HG03432 (cell line): ENCODE measurements at regions not wholly inside any gene's neighbourhood (a gene's known extent, or its start where the extent isn't known, plus 50 kb on each side); places are given as distances from the start of the nearest gene placed in this dataset.
"Not testable (repeated sequence)": the region's sequence is repeated elsewhere in the genome, so short reads cannot be mapped to it uniquely, and the experiment has no call there.

Experiments
- ATAC-seq: cut with Tn5 transposase; IDR thresholded peaks from one replicate; pipeline ENCODE4 v1.9.1; 2021; ENCODE audit warnings: mild to moderate bottlenecking, moderate library complexity; ENCODE audit not compliant: unreplicated experiment

- ATAC-seq: not testable (repeated sequence)
These were observed 304.6 kb downstream of the UBE2NL start for GRCh38 chrX:144188489-144188888.

GRCh38 chrX:144197057-144197456 lies 313.2 kb downstream of the UBE2NL start:
- not testable (repeated sequence) for ATAC-seq

- not testable (repeated sequence) for ATAC-seq
These were observed 318.9 kb downstream of the UBE2NL start for GRCh38 chrX:144202726-144203125.

GRCh38 chrX:144208360-144209024 lies 324.6 kb downstream of the UBE2NL start:
- not testable (repeated sequence) for ATAC-seq

GRCh38 chrX:144214651-144215050 lies 330.8 kb downstream of the UBE2NL start:
- ATAC-seq: no peak

GRCh38 chrX:144219035-144219434 lies 335.2 kb downstream of the UBE2NL start:
- no peak for ATAC-seq

- ATAC-seq: not testable (repeated sequence)
These were observed 347.4 kb downstream of the UBE2NL start for GRCh38 chrX:144231116-144231785.

GRCh38 chrX:144253356-144253755 lies 369.5 kb downstream of the UBE2NL start:
- ATAC-seq: no peak

- no peak for ATAC-seq
These were observed 375.2 kb downstream of the UBE2NL start for GRCh38 chrX:144259054-144259453.

- ATAC-seq: no peak
These were observed 381.8 kb downstream of the UBE2NL start for GRCh38 chrX:144265641-144266040.

GRCh38 chrX:144275367-144275766 lies 391.5 kb downstream of the UBE2NL start:
- ATAC-seq: no peak

GRCh38 chrX:144275843-144276242 lies 392.0 kb downstream of the UBE2NL start:
- no peak for ATAC-seq

- ATAC-seq: no peak
These were observed 409.4 kb downstream of the UBE2NL start for GRCh38 chrX:144293229-144293628.

GRCh38 chrX:144295921-144296320 lies 412.1 kb downstream of the UBE2NL start:
- no peak for ATAC-seq

- ATAC-seq: no peak
These were observed 413.4 kb downstream of the UBE2NL start for GRCh38 chrX:144297221-144297620.

GRCh38 chrX:144327495-144327894 lies 443.6 kb downstream of the UBE2NL start:
- ATAC-seq: no peak

- ATAC-seq: no peak
These were observed 449.6 kb downstream of the UBE2NL start for GRCh38 chrX:144333429-144333828.

- no peak for ATAC-seq
These were observed 450.7 kb downstream of the UBE2NL start for GRCh38 chrX:144334577-144334976.

GRCh38 chrX:144335402-144335801 lies 451.5 kb downstream of the UBE2NL start:
- no peak for ATAC-seq

GRCh38 chrX:144379156-144379555 lies 495.3 kb downstream of the UBE2NL start:
- no peak for ATAC-seq

- ATAC-seq: no peak
These were observed 504.9 kb downstream of the UBE2NL start for GRCh38 chrX:144388738-144389137.
